ENCODE measurements at regions not wholly inside any gene's neighbourhood (a gene's known extent, or its start where the extent isn't known, plus 50 kb on each side); places are given as distances from the start of the nearest gene placed in this dataset.

DNA sequence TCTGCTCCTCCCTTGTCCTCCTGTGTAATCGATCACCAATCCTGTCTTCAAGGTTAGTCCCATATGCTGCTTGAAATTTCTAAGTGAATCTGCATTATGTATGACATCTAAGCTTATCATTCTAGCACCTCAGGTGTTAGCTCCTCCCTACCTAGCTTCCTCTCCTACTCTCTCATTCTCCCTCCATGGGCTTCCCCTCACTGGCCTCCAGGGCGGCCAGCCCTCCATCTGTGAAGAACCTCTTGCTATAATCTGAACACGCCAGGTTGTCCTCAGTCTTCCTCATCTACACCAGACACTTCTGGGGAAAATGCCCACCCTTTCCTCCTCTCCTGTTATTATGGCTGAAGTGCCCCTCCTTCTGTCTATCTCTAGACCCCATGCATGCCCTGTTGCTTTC, 599.3 kb upstream of the KLF4 start:
- no peak for DNase-seq

DNA sequence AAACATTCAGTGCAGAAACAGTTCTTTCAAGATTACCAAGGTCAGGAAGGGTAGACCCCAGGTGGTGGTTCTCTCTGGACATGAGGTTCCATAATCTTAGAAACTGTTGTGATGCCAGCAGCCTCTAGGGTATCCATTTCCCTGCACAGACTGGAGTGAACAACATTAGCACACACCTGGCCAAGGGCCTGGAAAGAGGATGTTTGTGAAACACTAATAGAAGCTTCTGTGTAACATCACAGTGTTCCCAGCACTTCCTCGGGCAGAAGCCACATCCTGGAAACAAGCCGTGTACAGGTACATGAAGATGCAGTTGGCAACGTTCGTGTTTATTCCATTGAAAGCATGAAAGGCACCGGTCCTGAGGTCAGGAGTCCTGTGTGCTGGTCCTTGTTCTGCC, 598.2 kb upstream of the KLF4 start:
- DNase-seq = no peak

DNA sequence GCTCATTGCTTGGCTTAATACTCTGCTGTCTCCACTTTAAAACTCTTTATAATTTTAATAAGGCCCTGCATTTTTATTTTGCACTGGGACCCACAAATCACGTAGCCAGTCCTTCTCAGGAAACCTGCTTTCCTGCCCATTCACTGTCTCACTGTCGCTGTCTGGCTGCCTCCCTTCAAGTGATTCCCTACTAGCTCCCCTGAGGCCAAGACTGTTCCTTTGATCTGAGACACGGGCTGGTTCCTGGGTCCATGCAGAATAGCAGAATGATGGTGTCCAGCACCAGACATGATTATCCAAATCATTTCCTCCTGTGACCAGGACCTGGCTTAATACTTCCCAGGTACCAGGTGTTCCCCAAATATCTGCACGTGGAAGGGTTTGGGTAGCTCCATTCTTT, 597.1 kb upstream of the KLF4 start:
- DNase-seq = no peak

DNA sequence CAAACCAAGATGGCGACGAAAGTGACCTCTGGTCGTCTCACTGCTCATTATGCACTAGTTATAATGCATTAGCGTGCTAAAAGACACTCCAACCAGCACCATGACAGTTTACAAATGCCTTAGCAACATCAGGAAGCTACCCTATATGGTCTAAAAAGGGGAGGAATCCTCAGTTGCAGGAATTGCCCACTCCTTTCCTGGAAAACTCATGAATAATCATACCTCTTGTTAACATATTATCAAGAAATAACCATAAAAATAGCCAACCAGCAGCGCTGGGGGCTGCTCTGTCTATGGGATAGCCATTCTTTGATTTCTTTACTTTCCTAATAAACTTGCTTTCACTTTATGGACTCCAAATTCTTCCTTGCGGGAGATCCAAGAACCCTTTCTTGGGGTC, 595.7 kb upstream of the KLF4 start:
- DNase-seq = no peak

DNA sequence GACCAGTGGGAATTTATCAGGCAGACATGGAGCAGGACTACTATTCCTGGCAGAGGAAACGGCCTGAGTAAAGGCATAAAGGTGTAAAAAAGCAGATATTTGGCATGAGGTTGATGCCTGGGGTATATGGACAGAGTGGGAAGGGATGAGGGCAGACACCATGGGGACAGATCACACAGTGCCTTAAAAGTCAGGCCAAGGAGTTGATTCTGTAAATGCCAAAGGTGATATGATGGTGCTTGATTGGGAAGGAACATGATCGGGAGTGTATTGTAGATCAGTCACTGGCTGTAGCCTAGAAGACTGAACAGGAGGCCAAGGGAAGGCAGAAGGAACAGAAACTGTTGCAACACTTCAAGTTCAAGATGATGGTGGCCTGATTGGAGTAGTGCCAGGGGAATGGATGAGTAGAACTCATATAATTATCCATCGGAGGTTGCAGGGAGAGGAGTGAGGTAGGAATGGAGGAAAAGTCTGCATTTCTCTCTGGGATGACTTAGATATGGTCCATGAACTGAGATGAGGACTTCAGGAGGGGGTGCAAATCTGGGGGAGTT, 594.3 kb upstream of the KLF4 start:
- peak; percentile 73 to 91 (median 77) for DNase-seq

DNA sequence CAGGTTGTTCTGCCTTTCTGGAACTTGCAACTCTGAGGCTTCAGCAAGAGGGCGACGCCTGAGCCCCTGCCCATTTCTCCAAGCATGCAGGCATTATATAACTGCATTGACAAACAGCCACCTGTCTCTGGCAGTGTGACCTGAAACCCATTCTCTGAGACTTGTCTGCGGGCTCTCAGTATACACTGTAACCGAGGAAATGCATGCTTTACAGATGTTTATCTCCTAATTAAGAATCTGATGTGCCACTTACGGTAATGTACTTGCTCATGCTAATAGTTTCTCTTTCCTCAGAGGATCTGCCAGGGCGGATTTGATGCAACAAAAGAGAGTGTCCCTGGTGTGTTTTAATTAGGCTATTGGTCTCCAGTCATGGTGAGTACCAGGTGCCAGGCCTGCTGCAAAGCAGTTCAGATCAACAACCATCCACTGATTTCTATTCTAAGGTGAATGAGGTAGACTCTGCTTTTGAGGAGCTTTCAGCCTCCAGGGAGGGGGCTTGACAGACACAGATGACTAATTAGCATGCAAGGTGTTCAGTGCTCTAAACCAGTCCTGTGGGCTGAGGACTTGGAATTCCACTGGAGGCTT, 593.7 kb upstream of the KLF4 start:
- DNase-seq = no peak

DNA sequence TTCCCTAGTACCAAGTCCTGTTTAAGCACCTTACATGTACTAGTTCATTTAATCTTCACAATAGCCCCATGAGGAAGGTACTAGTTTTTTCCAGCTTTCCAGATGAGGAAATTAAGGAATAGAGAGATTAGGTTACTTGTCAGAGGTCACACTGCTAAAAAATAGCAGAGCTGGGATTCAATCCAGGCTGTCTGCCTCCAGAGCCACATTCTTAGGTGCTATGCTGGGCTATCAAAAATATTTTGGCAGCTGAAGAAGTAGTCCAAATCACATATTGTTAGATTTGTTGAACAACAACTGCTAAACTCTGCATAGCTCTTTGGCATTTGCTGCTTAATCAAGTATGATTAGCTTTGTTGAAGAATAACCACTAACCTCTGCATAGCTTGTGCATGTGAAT, 591.5 kb upstream of the KLF4 start:
- DNase-seq = no peak

DNA sequence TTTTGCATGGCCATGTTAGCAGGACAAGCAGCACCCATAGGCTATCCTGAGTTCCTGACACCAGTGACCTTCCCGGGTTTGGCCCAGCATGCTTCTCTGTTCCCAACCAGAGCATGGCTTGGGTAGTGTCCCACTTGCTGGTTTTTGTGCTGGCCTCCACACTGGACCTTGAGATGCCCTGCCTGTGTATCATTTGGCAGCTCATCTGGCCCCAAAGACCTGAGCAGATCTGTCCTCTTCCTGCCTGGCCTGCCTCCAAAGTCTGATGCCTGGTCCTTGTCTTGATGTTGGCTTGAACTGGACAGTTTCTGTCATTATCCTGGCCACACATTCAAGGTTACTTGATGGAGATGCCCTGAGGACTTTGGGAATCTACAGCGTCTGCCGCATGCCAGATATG, 590.7 kb upstream of the KLF4 start:
- DNase-seq = no peak

DNA sequence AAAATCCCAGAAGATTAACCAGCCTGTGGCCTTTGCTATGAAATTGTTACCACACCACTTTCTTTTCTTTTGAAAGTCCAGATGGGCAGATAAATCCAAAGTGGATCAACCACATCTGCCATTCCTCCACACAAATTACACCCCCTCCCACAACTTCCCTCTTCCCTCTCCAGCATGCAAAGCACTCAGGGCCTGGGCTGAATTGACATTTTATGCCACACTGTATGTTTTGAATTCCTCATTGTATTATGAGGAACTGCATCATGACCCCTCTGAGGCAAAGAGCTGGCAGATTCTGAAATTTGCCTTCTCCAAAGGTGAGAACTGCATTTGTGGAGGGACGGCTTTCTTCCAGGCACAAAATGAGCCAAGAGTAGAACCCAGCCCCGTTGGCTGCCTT, 589.2 kb upstream of the KLF4 start:
- DNase-seq = peak; percentile 77 to 89 (median 82)

DNA sequence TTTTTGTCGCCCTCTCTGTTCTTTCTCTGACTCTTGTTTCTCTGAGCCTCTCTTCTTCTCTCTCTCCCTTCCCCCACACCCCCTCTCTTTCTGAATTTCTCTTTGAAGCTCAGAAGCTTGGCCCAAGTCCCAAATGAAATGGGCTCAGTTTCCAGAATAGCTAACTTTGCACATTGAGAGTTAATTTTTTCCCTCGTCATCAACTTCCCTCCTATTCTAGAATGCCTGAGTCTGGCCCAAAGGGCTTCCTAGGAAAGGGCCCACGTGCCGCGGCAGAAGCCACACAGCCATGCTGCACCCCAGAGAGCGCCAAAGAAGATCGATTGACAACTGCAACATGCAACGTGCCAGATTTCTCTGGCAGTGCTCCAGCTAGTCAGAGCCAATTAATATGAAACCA, 588.8 kb upstream of the KLF4 start:
- peak in 1 of 4 experiments; percentile 4 for DNase-seq

DNA sequence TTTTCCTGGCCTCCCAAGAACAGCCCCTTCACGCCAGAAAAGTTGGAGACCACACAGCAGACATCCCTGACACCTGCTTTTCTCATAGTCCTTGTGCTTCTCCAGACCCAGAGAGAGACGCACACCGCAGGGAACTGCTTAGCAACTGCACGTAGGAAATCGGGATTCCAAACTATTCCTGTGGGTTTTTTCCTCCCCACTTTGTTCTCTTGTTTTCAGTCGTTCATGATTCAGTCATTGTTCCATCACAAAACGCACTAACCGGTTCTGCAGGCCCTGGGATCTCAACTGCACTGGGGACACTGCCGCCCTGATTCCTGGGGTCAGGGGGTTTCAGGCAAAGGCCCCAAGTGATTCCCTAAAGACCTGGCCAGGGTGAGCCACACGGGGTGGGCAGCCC, 588.0 kb upstream of the KLF4 start:
- DNase-seq = no peak

DNA sequence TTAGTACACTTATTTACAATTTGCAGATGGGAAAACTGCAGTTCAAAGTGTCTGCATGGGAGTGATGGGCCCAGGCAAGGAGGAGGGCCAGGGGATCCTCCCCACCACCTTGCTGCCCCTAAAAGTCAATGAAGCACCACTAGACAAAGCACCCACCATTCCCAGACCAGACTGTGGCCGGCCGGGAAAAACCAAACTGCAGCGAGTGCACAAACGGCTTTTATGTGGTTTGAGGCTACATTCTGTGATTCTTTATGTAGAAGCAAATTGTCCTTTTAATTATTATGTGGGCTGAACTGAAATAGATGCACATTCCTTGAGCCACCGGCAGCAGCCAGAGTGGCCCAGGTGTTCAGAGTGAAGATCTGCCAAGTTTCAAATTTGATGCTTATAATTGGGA, 585.3 kb upstream of the KLF4 start:
- no peak for DNase-seq

DNA sequence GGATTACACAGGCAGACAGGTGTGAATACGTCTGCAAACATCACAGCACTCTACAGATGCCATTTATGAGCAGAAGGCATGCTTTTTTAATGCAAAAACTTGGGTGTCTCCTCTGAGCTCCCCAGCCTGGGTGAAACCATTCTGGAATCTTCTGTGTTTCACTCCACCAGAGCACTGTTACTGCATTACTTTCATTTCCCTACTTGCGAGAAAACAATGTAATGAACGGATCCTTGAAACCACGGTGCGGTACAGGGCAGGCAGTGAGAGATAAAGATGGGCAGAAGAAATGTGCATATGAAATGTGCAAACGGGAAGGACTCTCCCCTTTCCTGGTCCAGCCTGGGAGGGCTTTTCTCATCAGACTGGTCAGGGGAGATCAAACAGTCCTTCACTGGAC, 584.3 kb upstream of the KLF4 start:
- DNase-seq = peak; percentile 10 to 53 (median 25)

DNA sequence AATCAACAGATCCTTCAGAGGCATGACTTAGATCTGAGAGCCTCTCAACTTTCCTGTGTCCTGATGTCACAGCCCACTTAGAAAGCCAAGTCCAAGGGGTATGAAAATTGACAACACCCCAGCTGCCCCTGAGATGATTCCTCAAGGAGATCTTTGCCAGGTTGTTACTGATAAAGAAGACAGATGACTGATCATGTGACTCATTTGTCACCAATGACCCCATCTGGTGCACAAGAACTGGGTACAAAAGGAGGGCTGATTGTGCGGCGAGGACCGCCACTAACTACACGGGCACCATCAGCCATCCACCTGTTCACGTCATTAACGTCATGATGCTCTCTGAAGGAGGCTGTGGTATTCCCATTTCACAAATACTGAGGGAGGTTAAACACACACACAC, 583.2 kb upstream of the KLF4 start:
- no peak for DNase-seq

DNA sequence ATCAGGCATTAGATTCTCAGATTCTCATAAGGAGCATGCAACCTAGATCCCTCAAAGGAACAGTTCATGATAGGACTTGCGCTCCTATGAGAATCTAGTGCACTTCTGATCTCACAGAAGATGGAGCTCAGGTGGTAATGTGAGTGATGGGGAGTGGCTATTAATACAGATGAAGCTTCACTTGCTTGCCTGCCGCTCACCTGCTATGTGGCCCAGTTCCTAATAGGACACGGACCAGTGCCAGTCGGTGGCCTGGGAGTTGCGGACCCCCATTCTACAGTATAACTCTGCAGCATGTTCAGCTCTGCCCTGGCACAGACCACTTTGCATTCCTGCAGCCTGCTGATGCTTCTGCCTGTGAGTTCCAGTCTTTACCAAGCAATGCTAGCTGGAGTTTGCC, 581.3 kb upstream of the KLF4 start:
- no peak for DNase-seq

DNA sequence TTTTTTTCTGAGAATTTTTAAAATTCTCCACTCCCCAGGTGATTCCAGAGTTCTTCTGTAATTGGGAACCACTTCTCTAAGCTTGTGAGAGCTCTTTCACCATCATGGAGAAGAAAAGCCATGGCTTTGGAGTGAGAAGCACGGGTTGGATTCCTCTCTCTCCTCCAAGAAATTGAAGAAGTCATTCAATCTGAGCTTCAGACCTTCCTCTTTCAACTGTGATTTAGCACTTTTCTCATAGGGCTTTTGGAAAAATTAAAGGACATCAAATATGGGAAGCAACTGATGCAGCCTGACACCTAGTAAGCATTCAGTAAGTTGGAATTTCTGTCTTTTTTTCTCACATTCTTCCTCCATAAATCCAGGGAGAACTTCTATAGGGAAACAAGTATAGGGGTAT, 580.4 kb upstream of the KLF4 start:
- DNase-seq = peak; percentile 36 to 67 (median 54)

DNA sequence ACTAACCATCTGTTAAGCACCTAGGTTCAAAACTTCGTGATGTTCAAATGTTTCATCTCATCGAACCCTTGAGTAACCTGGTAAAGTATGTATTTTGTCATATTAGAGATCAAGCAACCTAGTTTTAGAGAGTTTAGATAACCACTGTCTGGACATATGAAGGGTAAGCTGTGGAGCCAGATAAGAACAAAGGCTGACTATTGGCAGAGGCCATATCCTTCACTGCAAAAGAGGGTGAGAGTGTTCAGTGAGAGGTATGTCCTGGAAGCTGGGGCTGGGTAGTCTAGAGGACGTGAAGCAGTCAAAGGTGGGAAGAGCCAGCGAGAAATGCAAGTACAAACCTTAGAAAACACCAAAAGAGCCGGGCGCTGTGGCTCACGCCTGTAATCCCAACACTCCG, 573.1 kb upstream of the KLF4 start:
- no peak for DNase-seq

DNA sequence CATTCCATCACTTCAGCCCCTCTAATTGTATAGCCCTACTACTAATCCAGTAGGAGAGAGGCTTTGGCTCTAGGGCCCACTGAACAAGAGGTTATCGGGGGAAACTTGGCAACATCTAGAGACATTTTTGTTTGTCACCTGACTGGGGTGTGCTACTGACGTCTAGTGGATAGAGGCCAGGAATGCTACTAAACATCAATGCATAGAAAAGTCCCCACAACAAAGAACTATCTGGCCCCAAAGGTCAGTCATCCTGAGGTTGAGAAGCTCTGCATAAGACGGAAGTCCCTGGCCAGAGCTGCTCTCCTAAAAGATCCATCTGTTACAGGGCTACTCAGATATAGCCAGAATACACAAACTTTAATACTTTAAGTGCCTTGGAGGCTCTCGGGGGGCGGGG, 570.6 kb upstream of the KLF4 start:
- DNase-seq = no peak

DNA sequence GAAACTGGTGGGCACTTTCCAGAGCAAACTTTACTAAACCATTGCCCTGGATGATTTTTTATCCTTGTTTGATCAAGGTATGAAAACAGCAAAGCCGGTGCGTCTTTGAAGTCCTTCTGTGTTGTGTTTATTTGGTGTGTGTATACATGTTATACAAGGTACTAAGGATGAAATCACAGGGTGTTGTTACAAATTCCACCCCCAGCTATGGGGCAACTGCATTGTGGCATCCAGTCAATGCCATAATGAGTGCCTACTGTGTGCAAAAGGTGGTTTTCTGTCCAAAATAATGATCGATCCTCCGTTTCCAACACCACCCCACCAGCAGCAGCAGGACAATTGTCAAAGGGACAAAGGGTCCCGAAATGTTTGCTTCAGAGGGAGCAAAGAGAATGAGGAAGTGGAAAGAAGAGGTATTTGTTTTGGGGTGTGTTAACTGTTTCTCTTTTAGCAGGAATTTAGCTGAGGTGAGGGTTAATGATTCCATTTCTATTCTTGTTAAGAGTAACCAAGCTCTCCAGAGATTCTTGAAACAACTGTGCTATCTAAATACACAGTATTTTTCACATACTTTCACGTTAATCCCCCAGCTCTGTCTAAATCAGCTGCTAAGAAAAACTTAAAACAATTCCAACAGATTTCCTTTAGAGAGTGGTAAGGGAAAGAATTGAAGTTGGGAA, 568.7 kb upstream of the KLF4 start:
- DNase-seq = no peak

DNA sequence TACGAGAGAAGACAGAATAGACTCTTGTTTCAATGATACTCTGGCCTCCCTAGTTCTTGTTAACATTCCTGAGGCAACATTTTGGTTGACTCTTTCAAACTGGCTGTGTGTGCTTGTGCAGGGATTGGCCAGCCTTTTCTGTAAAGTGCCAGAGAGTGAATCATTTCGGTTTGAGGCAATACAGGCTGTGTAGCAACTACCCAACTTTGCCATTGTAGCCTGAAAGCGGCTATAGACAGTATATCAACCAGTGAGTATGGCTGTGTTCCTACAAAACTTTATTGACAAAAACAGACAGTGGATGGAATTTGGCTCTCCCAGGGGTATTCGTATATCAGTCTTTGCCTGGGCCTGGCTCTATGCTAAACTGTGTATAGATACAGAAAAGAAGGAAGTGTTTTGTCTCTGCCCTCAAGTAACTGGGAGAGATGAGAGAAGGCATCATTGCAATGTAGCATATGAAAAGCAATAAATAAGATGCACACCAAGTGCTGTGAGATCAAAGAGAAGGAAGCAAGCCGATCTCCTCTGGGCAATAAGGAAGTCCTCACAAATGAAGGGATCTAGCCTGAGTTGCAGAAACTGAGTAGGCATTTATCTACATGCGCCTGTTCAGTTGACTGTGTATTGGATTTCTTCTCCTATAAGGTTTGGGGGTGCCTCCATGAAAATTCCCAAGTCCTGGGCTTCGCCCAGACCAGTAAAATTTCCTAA, 568.0 kb upstream of the KLF4 start:
- peak; percentile 51 to 79 (median 66) for DNase-seq

DNA sequence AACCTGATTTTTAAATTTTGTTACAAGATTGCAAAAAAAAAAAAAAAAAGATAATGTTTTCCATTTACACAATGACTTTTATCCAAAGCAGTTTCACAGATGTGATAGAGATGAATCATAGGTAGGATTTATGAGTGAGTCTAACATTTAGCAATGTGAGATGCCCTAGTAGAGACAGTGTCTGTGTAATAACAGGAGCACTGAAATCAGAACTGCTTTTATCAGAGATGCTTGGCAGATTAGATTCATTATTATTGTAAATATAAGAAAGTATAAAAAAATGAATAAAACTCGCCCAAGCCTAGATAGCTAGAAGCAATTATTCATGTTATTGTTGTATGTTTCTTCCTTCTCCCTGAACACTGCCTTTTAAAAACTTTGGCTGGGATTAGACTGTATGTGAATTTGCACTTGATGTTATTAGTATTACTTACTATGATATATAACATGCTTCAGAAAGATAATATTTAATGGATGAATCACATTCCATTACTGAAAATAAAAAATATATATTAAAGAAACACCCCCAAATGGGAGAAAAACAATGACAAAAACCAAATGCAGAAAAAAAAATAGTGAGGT, 567.3 kb upstream of the KLF4 start:
- no peak for DNase-seq

DNA sequence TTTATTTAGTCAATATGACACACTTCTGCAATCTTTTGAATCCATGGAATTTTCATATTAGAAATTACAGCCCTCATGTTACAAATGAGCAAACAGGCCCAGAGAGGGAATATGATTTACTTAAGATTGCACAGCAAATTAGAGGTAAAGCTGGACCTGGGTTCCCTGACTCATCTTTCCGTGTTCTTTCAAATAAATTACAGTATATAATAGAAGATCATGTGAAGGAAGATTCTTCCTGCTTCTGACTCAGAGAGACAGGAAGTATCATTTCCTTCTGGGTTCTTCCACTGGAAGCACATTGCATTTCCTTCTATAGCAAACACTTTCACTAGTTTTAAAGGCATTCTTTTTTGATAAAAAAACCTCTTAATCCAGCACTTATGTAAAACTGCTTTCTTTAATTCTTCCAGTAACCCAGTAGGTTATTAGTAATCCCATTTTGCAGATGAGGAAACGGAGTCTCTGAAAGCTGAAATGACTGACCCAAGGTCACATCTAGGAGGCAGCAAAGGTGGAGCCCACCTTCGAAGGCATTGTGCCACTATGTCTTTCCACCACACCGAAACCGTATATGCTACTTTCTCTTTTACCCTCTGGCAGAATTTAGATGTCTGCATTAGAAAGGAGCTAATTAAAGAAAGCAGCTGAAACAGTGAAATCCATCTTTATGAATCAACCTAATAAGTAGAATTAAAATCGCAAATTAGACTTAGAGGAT, 566.7 kb upstream of the KLF4 start:
- DNase-seq = peak in 3 of 4 experiments; percentile 17 to 65 (median 56)

DNA sequence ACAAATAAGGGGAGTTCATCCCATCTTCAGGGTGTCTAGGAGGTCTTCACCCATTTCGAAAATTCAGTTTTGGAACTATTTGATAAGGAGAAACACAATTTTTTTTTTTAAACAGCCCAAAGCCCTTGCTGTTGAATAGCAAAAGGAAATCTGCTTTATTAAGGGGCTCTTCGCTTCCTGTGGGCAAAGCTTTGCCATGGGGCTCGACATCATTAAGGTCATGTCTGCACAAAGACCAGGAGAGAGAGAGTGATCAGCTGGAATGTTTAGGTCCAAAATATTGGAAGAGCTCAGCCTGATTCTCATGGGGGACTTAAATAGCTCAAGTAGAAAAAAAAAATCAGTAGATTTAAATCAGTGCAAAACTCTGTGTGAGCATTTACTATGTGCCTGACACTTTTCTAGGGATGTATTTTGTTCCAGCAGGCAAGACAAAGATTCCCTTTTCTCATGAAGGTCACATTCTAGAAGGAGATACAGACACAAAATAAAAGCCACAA, 564.6 kb upstream of the KLF4 start:
- DNase-seq = no peak
